OCI-LY3 (cell line): ENCODE measurements at regions not wholly inside any gene's neighbourhood (a gene's known extent, or its start where the extent isn't known, plus 50 kb on each side); places are given as distances from the start of the nearest gene placed in this dataset.

ENCODE experiments used
- H2AFZ ChIP-seq: fragments of 200-600, 300-600 bp; shearing (Covaris generic); 2 replicates; pipeline ENCODE4 v1.6.0; 2014; ENCODE audit warnings: antibody characterized with exemption, low read depth, low read length
- H3K27ac ChIP-seq: fragments of 200-600, 300-600 bp; sonication (generic); 2 replicates; pipeline ENCODE4 v1.5.1; 2014; ENCODE audit warnings: mild to moderate bottlenecking, low read length, moderate library complexity, mixed read lengths
- H3K27me3 ChIP-seq: fragments of 200-600, 300-600 bp; sonication (generic); 2 replicates; pipeline ENCODE4 v1.6.1; 2014; ENCODE audit warnings: low read depth, low read length, mixed read lengths
- H3K36me3 ChIP-seq: fragments of 200-600, 300-600 bp; sonication (generic); replicated peaks from 2 replicates; pipeline ENCODE3; 2014; ENCODE audit warnings: low read depth, low read length, mixed read lengths
- H3K4me1 ChIP-seq: fragments of 300-600, 200-600 bp; sonication (generic); 2 replicates; pipeline ENCODE4 v1.6.1; 2014; ENCODE audit warnings: low read length, mixed read lengths
- H3K4me2 ChIP-seq: fragments of 200-600, 300-600 bp; sonication (generic); 2 replicates; pipeline ENCODE4 v1.6.1; 2014; ENCODE audit warnings: low read length, mixed read lengths
- H3K4me3 ChIP-seq: fragments of 300-600, 200-600 bp; sonication (generic); 2 replicates; pipeline ENCODE4 v1.5.1; 2014; ENCODE audit warnings: antibody characterized with exemption, mild to moderate bottlenecking, low read length, moderate library complexity
- H3K79me2 ChIP-seq: fragments of 300-600, 200-600 bp; shearing (Covaris generic); 2 replicates; pipeline ENCODE4 v1.6.1; 2014; ENCODE audit warnings: mild to moderate bottlenecking, low read length, mixed read lengths
- H3K9ac ChIP-seq: fragments of 300-600, 200-600 bp; shearing (Covaris generic); 2 replicates; pipeline ENCODE4 v1.6.0; 2014; ENCODE audit warnings: mild to moderate bottlenecking, low read length, moderate library complexity
- H3K9me3 ChIP-seq: fragments of 200-600, 300-600 bp; shearing (Covaris generic); 2 replicates; pipeline ENCODE4 v1.6.1; 2014; ENCODE audit warnings: low read length, mixed read lengths; ENCODE audit not compliant: insufficient read depth
- H4K20me1 ChIP-seq: fragments of 200-600, 300-600 bp; sonication (generic); 2 replicates; pipeline ENCODE4 v1.6.1; 2016; ENCODE audit warnings: low read length, mixed read lengths; ENCODE audit not compliant: insufficient read depth
- EZH2phosphoT487 ChIP-seq: fragments of 200-600 bp; shearing (Covaris generic); IDR thresholded peaks from 2 replicates; pipeline ENCODE4 v1.6.1; 2018; ENCODE audit warnings: antibody characterized with exemption, mixed run types, low read depth
- TF ChIP-seq, protein P1 (sequence below): fragments of 200-600, 300-600 bp; sonication (generic); IDR thresholded peaks from 2 replicates; pipeline ENCODE4 v1.5.1; 2014; ENCODE audit warnings: antibody characterized with exemption, low read length, low read depth

DNA sequence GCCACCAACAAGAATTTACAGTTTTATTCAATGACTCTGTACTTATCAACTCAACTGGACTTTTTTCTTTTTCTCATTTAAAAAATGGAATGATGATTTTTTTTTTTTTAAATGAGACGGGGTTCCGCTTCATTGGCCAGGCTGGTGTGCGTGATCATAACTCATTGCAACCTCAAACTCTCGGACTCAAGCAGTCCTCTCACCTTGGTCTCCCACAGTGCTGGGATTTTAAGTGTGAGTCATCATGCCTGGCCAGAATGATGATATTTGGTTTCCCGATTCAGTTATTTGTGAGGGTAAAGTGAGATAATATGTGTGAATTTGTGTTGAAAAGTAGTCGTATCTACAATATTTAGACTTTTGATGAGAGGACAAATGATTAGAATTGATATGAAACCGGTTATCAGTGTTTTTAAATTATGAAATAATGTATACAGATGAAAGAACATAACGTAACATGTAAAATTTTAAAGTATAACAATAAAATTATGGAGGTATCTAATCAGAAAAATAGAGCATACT is 66.0 kb upstream of the UNC5C start:
- no peaks in the 10 kb centered on the region for H3K9me3 ChIP-seq
- no peaks in the 10 kb centered on the region for H3K27me3 ChIP-seq
- no peaks in the 10 kb centered on the region for H4K20me1 ChIP-seq
- H3K36me3 ChIP-seq, result no peaks in the 10 kb centered on the region
- H2AFZ ChIP-seq, result no peak overlapping the region
- no peaks in the 10 kb centered on the region for H3K4me1 ChIP-seq
- no peak overlapping the region for H3K4me3 ChIP-seq
- no peak overlapping the region for H3K9ac ChIP-seq
- H3K27ac ChIP-seq, result no peak overlapping the region
- TF ChIP-seq EZH2phosphoT487, result no peak
- TF ChIP-seq, protein P1, sequence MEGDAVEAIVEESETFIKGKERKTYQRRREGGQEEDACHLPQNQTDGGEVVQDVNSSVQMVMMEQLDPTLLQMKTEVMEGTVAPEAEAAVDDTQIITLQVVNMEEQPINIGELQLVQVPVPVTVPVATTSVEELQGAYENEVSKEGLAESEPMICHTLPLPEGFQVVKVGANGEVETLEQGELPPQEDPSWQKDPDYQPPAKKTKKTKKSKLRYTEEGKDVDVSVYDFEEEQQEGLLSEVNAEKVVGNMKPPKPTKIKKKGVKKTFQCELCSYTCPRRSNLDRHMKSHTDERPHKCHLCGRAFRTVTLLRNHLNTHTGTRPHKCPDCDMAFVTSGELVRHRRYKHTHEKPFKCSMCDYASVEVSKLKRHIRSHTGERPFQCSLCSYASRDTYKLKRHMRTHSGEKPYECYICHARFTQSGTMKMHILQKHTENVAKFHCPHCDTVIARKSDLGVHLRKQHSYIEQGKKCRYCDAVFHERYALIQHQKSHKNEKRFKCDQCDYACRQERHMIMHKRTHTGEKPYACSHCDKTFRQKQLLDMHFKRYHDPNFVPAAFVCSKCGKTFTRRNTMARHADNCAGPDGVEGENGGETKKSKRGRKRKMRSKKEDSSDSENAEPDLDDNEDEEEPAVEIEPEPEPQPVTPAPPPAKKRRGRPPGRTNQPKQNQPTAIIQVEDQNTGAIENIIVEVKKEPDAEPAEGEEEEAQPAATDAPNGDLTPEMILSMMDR, result no peak
- H3K79me2 ChIP-seq, result no peaks in the 10 kb centered on the region
- H3K4me2 ChIP-seq, result no peak overlapping the region

DNA sequence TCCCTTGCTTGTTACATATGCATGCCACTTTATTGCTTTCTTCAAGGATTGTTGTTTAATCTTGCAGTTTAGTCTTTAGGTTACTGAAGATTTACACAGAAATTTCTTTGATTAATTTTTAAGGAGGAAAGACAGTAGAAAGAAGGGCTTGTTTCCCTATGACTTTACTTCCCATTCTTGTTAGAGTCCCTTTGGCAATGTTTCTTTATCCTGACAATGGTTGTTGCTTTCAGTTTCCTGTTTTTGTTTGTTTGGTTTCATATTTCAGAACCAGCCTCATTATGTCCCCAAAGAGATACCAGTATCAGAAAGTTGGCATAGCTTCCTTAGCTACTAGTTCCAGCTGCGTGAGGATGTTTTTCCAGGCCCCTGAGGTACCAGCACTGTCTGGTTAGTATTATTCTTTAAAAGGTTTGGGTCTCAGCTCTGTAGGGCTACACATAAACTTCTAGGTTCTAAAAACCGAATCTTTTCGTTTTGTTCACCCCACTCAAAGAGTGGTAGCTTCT is 61.3 kb upstream of the UNC5C start:
- Histone ChIP-seq H3K4me2 (no peak overlapping the region), H3K27ac (no peak overlapping the region)

DNA sequence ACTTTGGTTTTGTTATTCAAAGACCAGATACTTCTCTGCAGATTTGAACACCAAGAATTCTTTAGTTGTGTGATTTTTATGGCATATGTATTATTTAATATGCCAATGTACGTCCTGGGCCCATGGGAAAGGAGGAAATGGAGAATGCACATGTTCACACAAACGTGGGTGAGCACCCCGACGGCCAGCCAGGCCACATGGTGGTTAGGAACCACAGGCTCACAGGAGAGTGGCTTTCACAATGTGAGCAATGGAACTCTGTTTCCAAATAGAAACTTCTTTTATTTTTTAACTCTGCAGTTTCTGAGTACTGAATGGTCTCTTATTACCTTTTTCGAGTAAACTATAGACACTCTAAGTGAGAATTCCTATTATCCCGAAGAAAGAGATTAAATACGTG is 58.0 kb upstream of the UNC5C start:
- H3K4me3 ChIP-seq, result no peak overlapping the region
- no peaks in the 10 kb centered on the region for H3K4me1 ChIP-seq
- H3K9me3 ChIP-seq, result no peaks in the 10 kb centered on the region
- no peaks in the 10 kb centered on the region for H3K36me3 ChIP-seq
- H3K27me3 ChIP-seq, result peaks cover 12% of the 10 kb centered on the region
- H3K79me2 ChIP-seq, result no peaks in the 10 kb centered on the region
- TF ChIP-seq EZH2phosphoT487, result no peak
- TF ChIP-seq, protein P1, result no peak
- no peak overlapping the region for H3K9ac ChIP-seq
- H4K20me1 ChIP-seq, result no peaks in the 10 kb centered on the region
- no peak overlapping the region for H3K27ac ChIP-seq
- H3K4me2 ChIP-seq, result no peak overlapping the region
- no peak overlapping the region for H2AFZ ChIP-seq

More for the DNA sequence above, 61.3 kb upstream of the UNC5C start:
- Histone ChIP-seq H3K4me1 (no peaks in the 10 kb centered on the region), H3K9me3 (no peaks in the 10 kb centered on the region), H3K9ac (no peak overlapping the region), H3K36me3 (no peaks in the 10 kb centered on the region), H3K27me3 (no peaks in the 10 kb centered on the region), H3K4me3 (no peak overlapping the region), H2AFZ (no peak overlapping the region), H4K20me1 (no peaks in the 10 kb centered on the region), H3K79me2 (no peaks in the 10 kb centered on the region)
- no peak for TF ChIP-seq EZH2phosphoT487
- TF ChIP-seq, protein P1, result no peak

DNA sequence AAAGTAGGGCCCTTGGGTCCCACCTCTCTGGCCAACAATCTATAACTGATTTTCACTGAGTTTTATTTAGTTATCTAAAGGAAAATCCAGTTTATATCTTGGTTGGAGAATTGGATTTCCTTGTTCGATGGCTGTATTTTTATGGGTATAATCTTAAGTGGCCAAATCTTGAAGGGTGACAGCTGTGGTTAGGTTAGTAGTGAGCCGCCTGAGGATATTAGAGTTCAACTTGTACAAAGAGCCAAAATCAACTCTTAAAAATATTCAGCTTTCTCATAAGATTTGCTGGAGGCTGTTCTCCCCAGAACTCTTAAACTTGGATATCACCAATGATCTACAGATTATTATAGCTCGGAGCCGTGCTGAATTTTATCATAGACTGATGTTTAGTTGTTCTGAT is 54.6 kb upstream of the UNC5C start:
- H3K9ac ChIP-seq, result no peak overlapping the region
- peaks cover 25% of the 10 kb centered on the region for H3K27me3 ChIP-seq
- TF ChIP-seq, protein P1, result no peak
- no peak for TF ChIP-seq EZH2phosphoT487
- no peak overlapping the region for H3K4me2 ChIP-seq
- no peaks in the 10 kb centered on the region for H3K79me2 ChIP-seq
- no peak overlapping the region for H3K27ac ChIP-seq
- no peaks in the 10 kb centered on the region for H3K9me3 ChIP-seq
- peaks cover 24% of the 10 kb centered on the region for H3K4me1 ChIP-seq
- H3K4me3 ChIP-seq, result no peak overlapping the region
- no peaks in the 10 kb centered on the region for H3K36me3 ChIP-seq
- peaks cover 4% of the 10 kb centered on the region; the same call in 1 of the 2 replicates for H4K20me1 ChIP-seq
- no peak overlapping the region for H2AFZ ChIP-seq
